IPS DF 6.9 (cell line): ENCODE measurements at regions not wholly inside any gene's neighbourhood (a gene's known extent, or its start where the extent isn't known, plus 50 kb on each side); places are given as distances from the start of the nearest gene placed in this dataset.

Source experiments
- DNase-seq: peaks from one replicate; pipeline ENCODE4 v3.0.0-alpha.2; 2013; ENCODE audit warnings: low read depth, low spot score
- H3K27ac ChIP-seq: one replicate; pipeline ENCODE4 v1.5.1; 2013; ENCODE audit warnings: low read length, control low read depth
- H3K27me3 ChIP-seq: 2 replicates; pipeline ENCODE4 v1.6.1; 2013; ENCODE audit warnings: mild to moderate bottlenecking, low read length; ENCODE audit not compliant: control insufficient read depth, insufficient read depth
- H3K36me3 ChIP-seq: 2 replicates; pipeline ENCODE4 v1.6.1; 2013; ENCODE audit warnings: low read length; ENCODE audit not compliant: control insufficient read depth, insufficient read depth
- H3K4me1 ChIP-seq: 2 replicates; pipeline ENCODE4 v1.6.1; 2013; ENCODE audit warnings: low read length; ENCODE audit not compliant: control insufficient read depth, insufficient read depth
- H3K4me3 ChIP-seq: 2 replicates; pipeline ENCODE4 v1.5.1; 2013; ENCODE audit warnings: mild to moderate bottlenecking, low read length
- H3K9me3 ChIP-seq: 2 replicates; pipeline ENCODE4 v1.6.1; 2013; ENCODE audit warnings: low read length, inconsistent platforms; ENCODE audit not compliant: control insufficient read depth, insufficient read depth
- WGBS: extraction: QIAGEN DNeasy Blood & Tissue Kit; methylation state at CpG from one replicate; pipeline ENCODE4 v1.1.7; 2013; ENCODE audit warnings: mixed read lengths, missing lambda C conversion rate; ENCODE audit not compliant: insufficient read length, insufficient coverage; 5-methylcytosine and 5-hydroxymethylcytosine counted together

DNA sequence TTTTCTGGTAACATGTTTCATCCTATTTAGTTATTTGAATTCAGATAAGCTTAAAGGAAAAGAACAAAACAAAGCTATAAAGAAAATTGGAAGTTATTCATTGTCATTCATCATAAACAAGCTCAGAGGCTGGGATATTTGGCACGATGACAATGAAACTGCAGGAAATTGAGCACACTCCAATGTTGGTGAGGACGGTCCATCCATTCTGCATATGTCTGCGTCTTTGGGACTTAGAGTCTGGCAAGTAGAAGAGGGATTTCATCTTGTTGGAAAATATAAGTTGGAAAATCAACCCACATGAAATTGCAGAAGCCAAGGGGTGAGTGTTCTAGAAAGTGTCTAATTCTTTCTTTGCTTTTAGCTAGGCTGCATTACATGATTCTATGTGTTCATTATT, 78.4 kb downstream of the HDGFL1 start:
- H3K27me3 ChIP-seq: no peaks in the 10 kb centered on the region
- no peak for DNase-seq
- H3K4me3 ChIP-seq: no peak overlapping the region
- no CpG with 5 or more reads among the region's 3 CpGs for WGBS
- 0 out of 2 replicates have a peak, but pooled peaks cover 1% of the 10 kb centered on the region for H3K4me1 ChIP-seq
- H3K27ac ChIP-seq: no peak overlapping the region
- H3K36me3 ChIP-seq: no peaks in the 10 kb centered on the region
- H3K9me3 ChIP-seq: no peaks in the 10 kb centered on the region

DNA sequence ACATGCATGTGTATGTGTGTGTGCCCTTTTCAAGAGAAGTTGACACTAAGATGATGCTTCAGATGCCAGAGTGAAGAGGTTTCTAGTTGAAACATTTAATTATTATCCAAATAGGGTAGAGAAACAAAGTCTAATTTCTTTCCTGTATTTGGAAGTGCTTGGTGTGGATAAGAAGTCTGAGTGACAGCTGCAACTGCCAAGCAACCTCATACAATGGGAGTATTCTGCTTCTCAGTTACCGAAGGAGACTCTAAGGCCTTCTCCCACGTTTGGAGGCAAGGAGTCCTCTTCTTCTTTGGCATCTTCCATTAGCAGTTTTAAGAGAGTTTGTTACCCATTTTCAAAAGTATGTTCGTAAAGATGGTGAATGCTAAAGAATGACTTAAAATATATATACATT, 82.4 kb downstream of the HDGFL1 start:
- WGBS: no CpG with 5 or more reads among the region's 3 CpGs

DNA sequence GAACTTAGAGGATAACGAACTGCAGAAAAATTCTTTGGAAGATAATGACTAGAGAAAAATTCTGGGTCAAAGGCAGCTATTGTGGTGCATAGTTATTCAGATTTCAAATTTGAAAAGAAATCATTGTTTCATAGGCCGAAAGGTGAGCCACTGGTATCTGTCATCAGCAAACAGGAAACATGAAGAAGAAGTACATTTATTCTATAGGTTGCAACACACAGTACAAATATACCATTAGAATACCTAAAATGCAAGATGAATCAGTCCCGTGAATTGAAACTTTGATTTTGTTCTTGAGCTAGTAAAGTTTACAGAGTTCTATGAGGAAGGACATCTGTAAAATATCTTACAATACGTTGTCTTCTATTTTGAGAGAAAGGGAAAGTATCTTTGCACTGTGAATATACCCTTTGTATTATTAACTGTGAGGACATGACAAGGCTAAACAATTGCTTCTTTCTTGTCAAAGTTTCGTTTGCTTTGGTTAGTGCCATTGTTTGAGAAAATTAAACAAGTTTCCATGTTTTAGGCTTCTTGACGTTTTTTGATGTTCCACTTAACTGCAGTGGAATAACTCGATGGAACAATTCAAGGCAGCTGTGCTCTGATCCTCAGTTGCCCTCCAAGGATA, 84.7 kb downstream of the HDGFL1 start:
- Histone ChIP-seq H3K27ac (no peak overlapping the region), H3K36me3 (no peaks in the 10 kb centered on the region), H3K9me3 (no peaks in the 10 kb centered on the region), H3K4me3 (no peak overlapping the region), H3K27me3 (no peaks in the 10 kb centered on the region), H3K4me1 (peaks cover 1% of the 10 kb centered on the region; the same call in 1 of the 2 replicates)
- no CpG with 5 or more reads among the region's 7 CpGs for WGBS
- no peak for DNase-seq

More for the DNA sequence above, 82.4 kb downstream of the HDGFL1 start:
- Histone ChIP-seq H3K27ac (no peak overlapping the region), H3K4me3 (no peak overlapping the region), H3K27me3 (no peaks in the 10 kb centered on the region), H3K9me3 (no peaks in the 10 kb centered on the region), H3K36me3 (no peaks in the 10 kb centered on the region), H3K4me1 (peaks cover 1% of the 10 kb centered on the region; the same call in 1 of the 2 replicates)
- no peak for DNase-seq

DNA sequence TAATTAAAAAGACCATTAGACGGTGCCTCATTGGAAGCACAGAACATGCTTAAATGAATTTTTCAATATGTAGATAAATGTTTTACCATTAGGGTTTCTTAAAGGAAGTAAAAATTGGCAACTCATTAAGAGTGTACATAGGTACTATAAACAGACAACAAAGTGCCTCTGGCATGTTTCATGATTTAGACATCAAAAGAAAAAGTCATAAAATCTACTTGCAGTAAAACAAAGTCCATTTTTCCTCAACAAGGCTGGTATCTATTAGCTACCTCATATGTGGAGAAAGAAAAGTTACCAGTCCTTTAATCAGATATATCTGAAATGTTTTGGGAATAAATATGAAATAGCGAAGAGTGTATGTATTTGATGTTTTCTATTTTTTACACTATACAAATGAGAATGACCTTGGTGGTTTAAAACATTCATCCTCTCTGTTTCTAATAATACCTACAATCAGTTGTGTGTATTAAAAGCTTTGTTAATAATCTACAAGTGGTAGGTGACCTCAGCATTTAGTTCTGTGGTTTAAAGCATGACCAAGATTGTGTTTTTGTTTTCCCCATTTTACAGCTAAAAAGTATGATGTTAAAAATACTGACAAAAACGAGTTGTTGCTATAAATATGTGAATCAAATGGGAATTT, 87.5 kb downstream of the HDGFL1 start:
- Histone ChIP-seq H3K4me1 (no peaks in the 10 kb centered on the region; the same call in 1 of the 2 replicates), H3K27me3 (no peaks in the 10 kb centered on the region), H3K4me3 (no peak overlapping the region), H3K27ac (no peak overlapping the region), H3K36me3 (no peaks in the 10 kb centered on the region), H3K9me3 (no peaks in the 10 kb centered on the region)
- WGBS: 100% methylated on average over 1 of the region's 3 CpGs
- DNase-seq: no peak

DNA sequence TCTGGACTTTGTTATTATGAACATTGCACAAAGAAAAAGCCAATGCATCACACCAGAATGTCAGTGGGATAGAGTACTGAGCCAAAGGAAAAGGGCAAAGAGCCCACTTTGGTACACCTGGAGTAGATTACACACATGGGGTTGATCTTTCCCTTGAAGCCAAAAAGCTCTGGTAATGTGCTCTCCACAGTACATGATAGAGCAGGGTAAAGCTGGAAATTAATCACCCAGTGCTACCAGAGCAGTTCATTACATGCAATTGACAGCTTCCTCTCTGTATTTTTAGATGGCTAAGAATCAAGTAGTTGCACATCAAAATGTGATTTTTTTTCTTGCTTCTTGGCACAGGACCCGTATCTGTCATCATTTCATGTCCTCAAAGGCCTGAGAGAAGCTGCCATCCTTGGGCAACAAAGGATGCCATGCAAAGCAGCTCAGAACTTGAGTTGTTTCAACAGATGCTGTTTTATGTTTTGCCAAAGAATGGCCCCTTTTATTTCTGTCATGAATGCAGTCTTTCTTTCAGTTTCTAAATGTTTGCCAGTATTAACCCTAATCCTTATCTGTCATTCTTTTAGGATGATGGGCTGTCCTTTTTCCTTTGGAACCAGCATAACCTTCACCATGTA, 88.1 kb downstream of the HDGFL1 start:
- H3K27me3 ChIP-seq: no peaks in the 10 kb centered on the region
- DNase-seq: no peak
- H3K4me1 ChIP-seq: no peaks in the 10 kb centered on the region; the same call in 1 of the 2 replicates
- no peak overlapping the region for H3K4me3 ChIP-seq
- no peaks in the 10 kb centered on the region for H3K36me3 ChIP-seq
- no CpG with 5 or more reads among the region's 1 CpG for WGBS
- H3K9me3 ChIP-seq: no peaks in the 10 kb centered on the region
- no peak overlapping the region for H3K27ac ChIP-seq

DNA sequence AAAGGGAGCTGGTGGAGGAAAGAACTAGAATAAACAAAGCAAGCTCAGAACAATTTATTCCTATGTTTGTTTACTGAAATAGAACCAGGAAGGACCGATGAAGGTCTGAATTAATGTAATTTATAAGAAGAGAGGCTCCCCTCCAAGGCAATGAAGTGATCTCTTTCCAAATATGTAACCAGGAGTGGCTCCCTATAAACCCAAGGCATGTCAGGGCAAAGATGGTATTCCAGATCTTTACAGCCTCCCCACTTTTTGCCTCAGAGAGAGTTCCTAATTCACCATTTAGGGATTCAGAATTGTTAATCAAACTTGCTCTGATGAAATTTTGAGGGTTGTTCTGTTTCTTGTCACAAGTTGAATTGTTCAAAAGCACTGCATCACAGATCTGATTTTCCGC, 88.8 kb downstream of the HDGFL1 start:
- Histone ChIP-seq H3K4me1 (no peaks in the 10 kb centered on the region; the same call in 1 of the 2 replicates), H3K27me3 (no peaks in the 10 kb centered on the region), H3K36me3 (no peaks in the 10 kb centered on the region), H3K4me3 (no peak overlapping the region), H3K27ac (no peak overlapping the region), H3K9me3 (no peaks in the 10 kb centered on the region)
- WGBS: no CpG with 5 or more reads among the region's 2 CpGs
- no peak for DNase-seq

DNA sequence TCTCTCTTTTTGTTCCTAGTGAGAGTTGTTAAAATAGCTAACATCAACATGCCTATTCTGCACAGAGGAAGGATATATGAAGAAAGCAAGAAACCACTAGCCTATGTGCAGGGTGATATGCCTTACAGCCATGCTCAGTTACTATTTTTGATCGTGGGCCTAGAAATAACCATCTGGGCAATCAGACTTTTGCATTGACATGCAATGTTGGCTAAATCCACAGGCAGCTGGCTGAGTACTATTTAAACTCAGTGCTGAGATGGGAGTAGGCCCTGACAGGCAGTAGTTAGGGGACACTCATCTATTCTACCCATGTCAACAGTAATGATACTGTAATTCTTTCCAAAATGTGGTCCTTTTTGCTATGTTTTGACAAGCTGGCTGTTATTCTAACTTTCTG, 89.6 kb downstream of the HDGFL1 start:
- no CpG with 5 or more reads among the region's 1 CpG for WGBS
- Histone ChIP-seq H3K4me3 (no peak overlapping the region), H3K36me3 (no peaks in the 10 kb centered on the region), H3K4me1 (no peaks in the 10 kb centered on the region; the same call in 1 of the 2 replicates), H3K27ac (no peak overlapping the region), H3K27me3 (no peaks in the 10 kb centered on the region), H3K9me3 (no peaks in the 10 kb centered on the region)
- no peak for DNase-seq

DNA sequence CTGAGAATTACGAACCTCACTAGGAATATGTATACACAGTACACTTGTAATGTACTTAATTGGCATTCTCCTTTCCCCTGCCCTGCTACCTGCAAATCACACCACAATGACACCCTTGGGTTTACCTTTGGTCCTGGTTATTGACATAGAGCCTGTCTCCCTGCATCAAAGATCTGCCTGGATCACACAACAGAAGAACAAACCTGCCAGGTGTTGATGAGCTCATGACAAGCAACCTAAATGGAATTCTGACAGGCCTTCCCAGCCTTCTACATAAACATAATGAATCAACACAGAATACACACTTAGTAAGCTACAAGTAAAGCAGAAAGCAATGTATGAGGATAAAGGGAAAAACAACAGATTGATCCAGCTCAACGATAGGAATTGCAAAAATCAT, 95.6 kb downstream of the HDGFL1 start:
- Histone ChIP-seq H3K27me3 (no peaks in the 10 kb centered on the region), H3K9me3 (no peaks in the 10 kb centered on the region), H3K4me1 (no peaks in the 10 kb centered on the region), H3K36me3 (no peaks in the 10 kb centered on the region), H3K27ac (no peak overlapping the region), H3K4me3 (no peak overlapping the region)
- no CpG with 5 or more reads among the region's 2 CpGs for WGBS
- no peak for DNase-seq

DNA sequence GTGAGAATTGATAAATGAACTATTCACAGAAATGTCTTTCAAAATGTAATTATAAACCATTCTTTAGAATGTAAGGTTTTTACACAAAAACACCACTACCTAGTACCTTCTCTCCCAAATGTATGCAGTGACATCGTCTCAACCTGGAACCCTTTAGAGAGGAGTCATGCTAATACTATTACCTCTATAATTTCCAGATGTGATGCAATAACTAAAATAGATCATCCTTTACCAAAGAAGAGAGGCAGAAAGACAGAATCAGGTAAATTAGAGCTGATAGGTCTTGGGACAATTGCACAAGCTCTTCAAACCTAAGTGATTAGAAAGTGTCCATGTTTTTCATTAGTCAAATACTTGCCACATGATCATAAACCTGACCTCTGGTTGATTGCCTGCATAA, 96.7 kb downstream of the HDGFL1 start:
- no peak for DNase-seq
- Histone ChIP-seq H3K4me1 (no peaks in the 10 kb centered on the region), H3K36me3 (no peaks in the 10 kb centered on the region), H3K9me3 (no peaks in the 10 kb centered on the region), H3K27me3 (no peaks in the 10 kb centered on the region), H3K4me3 (no peak overlapping the region), H3K27ac (no peak overlapping the region)
- no CpG with 5 or more reads among the region's 1 CpG for WGBS

DNA sequence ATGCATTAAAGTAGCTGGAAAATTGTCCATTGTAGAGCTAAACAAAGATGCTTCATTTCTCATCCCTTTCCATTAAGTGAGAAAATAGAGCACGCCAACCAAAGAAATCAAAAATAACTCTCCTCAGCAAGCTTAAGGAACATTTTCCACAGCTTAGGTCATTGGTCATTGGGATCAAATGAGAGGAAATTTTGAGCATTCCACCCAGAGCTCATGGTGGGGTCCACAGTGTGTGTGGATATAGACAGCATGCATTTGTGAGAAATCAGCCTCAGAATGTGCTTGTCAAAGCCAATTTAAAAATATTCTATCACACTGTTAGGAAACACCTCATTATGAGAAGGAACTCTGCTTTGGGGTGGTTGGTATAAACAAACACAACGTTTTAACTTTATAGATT, 97.2 kb downstream of the HDGFL1 start:
- DNase-seq: no peak
- Histone ChIP-seq H3K36me3 (no peaks in the 10 kb centered on the region), H3K4me1 (no peaks in the 10 kb centered on the region), H3K9me3 (no peaks in the 10 kb centered on the region), H3K27me3 (no peaks in the 10 kb centered on the region), H3K27ac (no peak overlapping the region), H3K4me3 (no peak overlapping the region)
- no CpG with 5 or more reads among the region's 2 CpGs for WGBS
